Loucy (cell line): ENCODE measurements at regions not wholly inside any gene's neighbourhood (a gene's known extent, or its start where the extent isn't known, plus 50 kb on each side); places are given as distances from the start of the nearest gene placed in this dataset.
A peak's percentile ranks its signal among the peaks of the same experiment; 100 is the strongest.

Experiments used
- H2AFZ ChIP-seq: fragments of 200-600 bp; sonication (generic); 2 replicates; pipeline ENCODE4 v1.6.0; 2016; ENCODE audit warnings: antibody characterized with exemption, mild to moderate bottlenecking, low read length, moderate library complexity
- H3F3A ChIP-seq: fragments of 200-600 bp; 2 replicates; pipeline ENCODE4 v1.6.0; 2016; ENCODE audit warnings: antibody characterized with exemption, low read depth, mild to moderate bottlenecking
- H3K27me3 ChIP-seq: fragments of 200-600 bp; sonication (generic); 2 replicates; pipeline ENCODE4 v1.6.1; 2014; ENCODE audit warnings: low read length, mild to moderate bottlenecking; ENCODE audit not compliant: insufficient read depth, poor library complexity, severe bottlenecking
- H3K36me3 ChIP-seq: fragments of 200-600 bp; sonication (generic); 2 replicates; pipeline ENCODE4 v1.6.1; 2016; ENCODE audit warnings: low read length; ENCODE audit not compliant: insufficient read depth
- H3K4me1 ChIP-seq: fragments of 200-600 bp; sonication (generic); 2 replicates; pipeline ENCODE4 v1.5.1; 2014; ENCODE audit warnings: low read length, mild to moderate bottlenecking; ENCODE audit not compliant: insufficient read depth, poor library complexity, severe bottlenecking
- H3K4me2 ChIP-seq: fragments of 200-600 bp; sonication (generic); 2 replicates; pipeline ENCODE4 v1.6.0; 2014; ENCODE audit warnings: antibody characterized with exemption, low read length, low read depth, mild to moderate bottlenecking; ENCODE audit not compliant: poor library complexity, severe bottlenecking
- H3K4me3 ChIP-seq: fragments of 200-600 bp; sonication (generic); 2 replicates; pipeline ENCODE4 v1.5.1; 2014; ENCODE audit warnings: low read length, mild to moderate bottlenecking, mixed read lengths; ENCODE audit not compliant: poor library complexity, severe bottlenecking
- H3K79me2 ChIP-seq: fragments of 200-600 bp; sonication (generic); 2 replicates; pipeline ENCODE4 v1.6.1; 2014; ENCODE audit warnings: low read length; ENCODE audit not compliant: insufficient read depth
- H3K9ac ChIP-seq: fragments of 200-600 bp; sonication (generic); 2 replicates; pipeline ENCODE4 v1.6.0; 2014; ENCODE audit warnings: mild to moderate bottlenecking, low read depth, low read length, moderate library complexity; ENCODE audit not compliant: poor library complexity, severe bottlenecking
- H3K9me2 ChIP-seq: fragments of 200-600 bp; sonication (generic); replicated peaks from 2 replicates; pipeline ENCODE4 v1.6.1; 2016; ENCODE audit warnings: low read depth, low read length, mixed read lengths
- H3K9me3 ChIP-seq: fragments of 200-600 bp; sonication (generic); 2 replicates; pipeline ENCODE4 v1.6.1; 2014; ENCODE audit warnings: mild to moderate bottlenecking, antibody characterized with exemption, low read length, low read depth; ENCODE audit not compliant: insufficient read depth
- H4K20me1 ChIP-seq: fragments of 200-600 bp; sonication (generic); 2 replicates; pipeline ENCODE4 v1.6.0; 2014; ENCODE audit warnings: antibody characterized with exemption, low read length, mild to moderate bottlenecking; ENCODE audit not compliant: insufficient read depth, poor library complexity, severe bottlenecking
- CTCF ChIP-seq: fragments of 200-600 bp; sonication (generic); conservative IDR thresholded peaks from 2 replicates; pipeline ENCODE4 v1.5.1; 2014; ENCODE audit warnings: mild to moderate bottlenecking, antibody characterized with exemption, low read length
- EZH2phosphoT487 ChIP-seq: fragments of 200-600 bp; IDR thresholded peaks from 2 replicates; pipeline ENCODE4 v1.6.1; 2018; ENCODE audit warnings: antibody characterized with exemption, mild to moderate bottlenecking, moderate library complexity, borderline replicate concordance

- Histone ChIP-seq H3K9ac (no peak overlapping the region), H3K9me3 (no peaks in the 10 kb centered on the region), H3F3A (no peaks in the 10 kb centered on the region), H4K20me1 (no peaks in the 10 kb centered on the region), H3K79me2 (no peaks in the 10 kb centered on the region), H3K36me3 (no peaks in the 10 kb centered on the region), H3K4me1 (peaks cover 36% of the 10 kb centered on the region), H3K4me3 (no peak overlapping the region), H2AFZ (no peak overlapping the region), H3K4me2 (no peak overlapping the region), H3K9me2 (no peaks in the 10 kb centered on the region), H3K27me3 (no peaks in the 10 kb centered on the region)
- TF ChIP-seq EZH2phosphoT487 (no peak), CTCF (no peak)
Observed at GRCh38 chr2:136254681-136255080, 136.7 kb upstream of the CXCR4 start.

- H3K9me3 ChIP-seq, result no peaks in the 10 kb centered on the region
- H4K20me1 ChIP-seq, result no peaks in the 10 kb centered on the region
- H3K79me2 ChIP-seq, result no peaks in the 10 kb centered on the region
- no peak overlapping the region for H3K4me3 ChIP-seq
- no peaks in the 10 kb centered on the region for H3K27me3 ChIP-seq
- H3K9me2 ChIP-seq, result no peaks in the 10 kb centered on the region
- peaks cover 36% of the 10 kb centered on the region for H3K4me1 ChIP-seq
- H3F3A ChIP-seq, result no peaks in the 10 kb centered on the region
- no peak overlapping the region for H3K9ac ChIP-seq
- H3K4me2 ChIP-seq, result no peak overlapping the region
- no peaks in the 10 kb centered on the region for H3K36me3 ChIP-seq
- TF ChIP-seq CTCF (peak; percentile 29), EZH2phosphoT487 (no peak)
- no peak overlapping the region for H2AFZ ChIP-seq
Observed at GRCh38 chr2:136253288-136254004, 135.5 kb upstream of the CXCR4 start.

- Histone ChIP-seq H3K79me2 (no peaks in the 10 kb centered on the region), H3K4me3 (no peak overlapping the region)
Observed at GRCh38 chr2:136251885-136252585, 134.1 kb upstream of the CXCR4 start.

More at GRCh38 chr2:136251885-136252585, 134.1 kb upstream of the CXCR4 start:
- H3K9me2 ChIP-seq, result no peaks in the 10 kb centered on the region
- H3K9ac ChIP-seq, result peak overlapping the region; percentile 11
- H3K36me3 ChIP-seq, result no peaks in the 10 kb centered on the region
- no peaks in the 10 kb centered on the region for H3F3A ChIP-seq
- no peaks in the 10 kb centered on the region for H3K27me3 ChIP-seq
- no peaks in the 10 kb centered on the region for H3K9me3 ChIP-seq
- no peaks in the 10 kb centered on the region for H4K20me1 ChIP-seq
- H2AFZ ChIP-seq, result no peak overlapping the region
- peaks cover 36% of the 10 kb centered on the region for H3K4me1 ChIP-seq
- no peak for TF ChIP-seq EZH2phosphoT487
- no peak for TF ChIP-seq CTCF
- peak overlapping the region; percentile 44 for H3K4me2 ChIP-seq
